GM18873 (cell line): ENCODE measurements at regions not wholly inside any gene's neighbourhood (a gene's known extent, or its start where the extent isn't known, plus 50 kb on each side); places are given as distances from the start of the nearest gene placed in this dataset.
A peak's percentile ranks its signal among the peaks of the same experiment; 100 is the strongest.
"Not testable (repeated sequence)": the region's sequence is repeated elsewhere in the genome, so short reads cannot be mapped to it uniquely, and the experiment has no call there.

ENCODE experiments used
- ATAC-seq: cut with Tn5 transposase; IDR thresholded peaks from one replicate; pipeline ENCODE4 v1.9.1; 2021; ENCODE audit warnings: mild to moderate bottlenecking, moderate library complexity, moderate number of reproducible peaks; ENCODE audit not compliant: unreplicated experiment, low FRiP score

GRCh38 chr1:147072482-147073432, 99.5 kb downstream of the PRKAB2 start:
- ATAC-seq = no peak

GRCh38 chr1:147071142-147071541, 101.1 kb downstream of the PRKAB2 start:
- ATAC-seq = no peak

- no peak for ATAC-seq
Measured at GRCh38 chr1:147062956-147063355, 109.3 kb downstream of the PRKAB2 start.

GRCh38 chr1:147061880-147062279, 110.4 kb downstream of the PRKAB2 start:
- ATAC-seq = not testable (repeated sequence)

GRCh38 chr1:147053269-147053668, 115.1 kb downstream of the NBPF12 start:
- no peak for ATAC-seq

- ATAC-seq = no peak
Measured at GRCh38 chr1:147052677-147053076, 114.6 kb downstream of the NBPF12 start.

GRCh38 chr1:147052143-147052542, 114.0 kb downstream of the NBPF12 start:
- ATAC-seq = no peak

- ATAC-seq = no peak
Measured at GRCh38 chr1:147051136-147051535, 113.0 kb downstream of the NBPF12 start.

- no peak for ATAC-seq
Measured at GRCh38 chr1:147050654-147051053, 112.5 kb downstream of the NBPF12 start.

- ATAC-seq = peak; percentile 50
Measured at GRCh38 chr1:147046863-147047394, 108.8 kb downstream of the NBPF12 start.

GRCh38 chr1:147046189-147046862, 108.2 kb downstream of the NBPF12 start:
- peak; percentile 42 for ATAC-seq
